HG03442 (cell line): ENCODE measurements at regions not wholly inside any gene's neighbourhood (a gene's known extent, or its start where the extent isn't known, plus 50 kb on each side); places are given as distances from the start of the nearest gene placed in this dataset.
"Not testable (repeated sequence)": the region's sequence is repeated elsewhere in the genome, so short reads cannot be mapped to it uniquely, and the experiment has no call there.

ENCODE experiments used
- ATAC-seq: cut with Tn5 transposase; IDR thresholded peaks from one replicate; pipeline ENCODE4 v1.9.1; 2021; ENCODE audit warnings: mild to moderate bottlenecking, moderate library complexity; ENCODE audit not compliant: unreplicated experiment

DNA sequence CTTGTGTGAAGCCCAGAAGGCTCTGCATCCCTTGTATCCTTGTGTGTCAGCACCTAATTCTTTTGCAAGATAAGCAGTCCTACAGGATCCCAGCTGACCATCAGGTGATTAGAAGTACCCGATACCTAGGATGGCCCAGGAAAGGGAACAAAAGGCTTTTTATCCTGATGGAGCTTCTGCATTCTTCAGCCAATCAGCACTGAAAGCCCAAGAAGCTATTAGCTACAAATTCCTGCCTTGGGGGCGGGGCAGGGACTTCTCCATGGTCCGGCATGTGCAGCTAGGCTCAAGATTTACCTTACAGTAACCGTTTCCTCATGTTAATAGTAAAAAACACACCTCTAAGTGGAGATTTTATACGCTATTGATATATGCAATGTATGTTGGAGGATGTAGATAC is 264.6 kb upstream of the THUMPD2 start:
- ATAC-seq, result no peak

DNA sequence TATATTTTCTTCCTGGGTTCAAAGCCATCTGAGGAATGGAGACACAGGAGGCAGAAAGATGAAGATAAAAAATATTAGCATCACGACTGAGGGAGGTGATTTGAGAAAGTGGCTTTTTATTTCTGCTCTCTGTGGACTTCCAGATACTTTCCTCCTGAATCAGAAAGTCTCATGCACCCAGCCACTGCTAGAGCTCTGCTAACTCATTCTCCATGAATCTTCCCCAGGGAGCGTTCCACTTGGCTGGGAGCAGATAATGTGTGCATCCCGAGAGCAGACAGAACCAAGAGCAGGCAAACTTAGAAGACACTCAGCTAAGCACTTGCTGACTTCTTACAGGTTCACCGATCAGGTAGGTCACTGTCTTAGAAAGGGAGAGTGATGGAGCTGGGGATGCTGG is 264.1 kb upstream of the THUMPD2 start:
- no peak for ATAC-seq

DNA sequence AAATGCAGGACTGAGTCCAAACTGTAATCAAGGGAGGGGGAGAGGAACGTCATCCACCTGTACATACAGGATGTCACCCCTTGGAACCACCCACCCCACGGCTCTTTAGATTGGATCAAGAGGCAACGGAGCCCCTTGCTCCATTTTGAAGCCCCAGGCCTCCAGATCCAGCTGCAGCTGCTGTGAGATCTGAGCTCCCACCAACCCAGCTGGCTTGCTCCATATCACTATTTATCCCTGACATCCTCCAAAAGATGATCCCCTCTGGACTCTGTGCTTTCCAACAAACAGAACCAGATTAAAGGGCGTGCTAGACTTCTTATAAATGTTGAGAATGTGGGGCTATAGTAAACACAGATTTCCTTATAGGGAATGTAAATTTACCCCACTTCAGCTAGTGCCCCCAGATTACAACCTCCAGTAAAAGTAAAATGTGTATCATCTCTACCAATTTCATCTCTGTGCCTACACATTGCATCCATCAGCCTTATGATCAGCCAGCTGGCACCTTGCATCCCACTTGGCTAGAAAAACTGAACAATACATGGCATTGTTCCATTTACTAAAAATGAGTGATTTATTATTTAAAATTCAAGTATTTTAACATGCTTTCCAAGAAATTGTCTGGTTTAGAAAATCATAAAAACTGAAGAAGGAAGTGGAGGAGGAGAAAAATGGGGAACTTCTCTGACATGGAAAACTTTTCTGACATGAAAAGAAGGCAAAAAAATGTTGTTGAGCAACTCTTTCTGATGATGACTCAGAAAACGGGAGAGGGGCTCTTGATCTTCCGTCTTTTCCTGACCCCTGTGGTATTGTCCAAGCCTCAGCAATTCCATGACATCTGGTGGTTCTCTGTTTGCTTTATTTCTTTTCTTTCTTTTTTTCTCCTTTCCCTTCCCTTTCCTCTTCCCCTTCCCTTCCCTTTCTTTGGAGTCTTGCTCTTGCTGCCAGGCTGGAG is 262.6 kb upstream of the THUMPD2 start:
- no peak for ATAC-seq

DNA sequence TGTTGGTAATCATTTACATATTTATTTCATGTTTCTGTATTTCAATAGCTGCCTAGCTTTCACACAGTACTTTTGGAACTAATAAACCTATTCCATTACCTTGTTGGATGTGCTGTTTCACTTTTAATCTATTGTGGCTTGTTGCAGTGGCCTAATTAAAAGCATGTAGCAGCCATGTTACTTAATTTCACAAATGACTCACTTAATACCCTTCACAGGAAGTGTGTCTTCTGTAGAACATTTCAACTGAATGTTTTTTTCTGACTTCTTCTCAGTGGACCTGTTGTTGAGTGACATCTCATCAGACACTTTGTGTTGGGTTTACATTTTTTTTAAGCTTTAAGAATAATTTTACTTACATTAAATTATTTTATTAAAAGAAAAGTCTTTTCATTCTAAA is 260.5 kb upstream of the THUMPD2 start:
- ATAC-seq, result no peak

DNA sequence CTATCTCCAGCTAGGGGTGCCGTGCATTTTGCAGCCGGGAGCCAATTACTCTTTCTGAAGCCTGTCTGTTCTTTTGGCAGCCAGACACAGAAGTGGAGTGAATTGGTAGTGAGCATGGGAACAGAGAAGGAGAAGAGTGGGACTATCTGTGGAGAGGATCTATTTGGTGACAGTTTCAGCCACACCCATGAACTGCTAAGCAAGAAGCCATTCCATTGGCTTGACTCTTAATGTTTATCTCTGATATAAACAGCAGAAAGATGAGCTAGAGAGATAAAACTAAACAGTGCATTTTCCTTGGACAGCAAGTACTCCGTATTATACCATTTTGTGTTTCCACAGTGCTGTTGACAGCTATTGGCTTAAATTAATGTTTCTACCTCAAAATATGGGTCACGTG is 259.6 kb upstream of the THUMPD2 start:
- no peak for ATAC-seq

DNA sequence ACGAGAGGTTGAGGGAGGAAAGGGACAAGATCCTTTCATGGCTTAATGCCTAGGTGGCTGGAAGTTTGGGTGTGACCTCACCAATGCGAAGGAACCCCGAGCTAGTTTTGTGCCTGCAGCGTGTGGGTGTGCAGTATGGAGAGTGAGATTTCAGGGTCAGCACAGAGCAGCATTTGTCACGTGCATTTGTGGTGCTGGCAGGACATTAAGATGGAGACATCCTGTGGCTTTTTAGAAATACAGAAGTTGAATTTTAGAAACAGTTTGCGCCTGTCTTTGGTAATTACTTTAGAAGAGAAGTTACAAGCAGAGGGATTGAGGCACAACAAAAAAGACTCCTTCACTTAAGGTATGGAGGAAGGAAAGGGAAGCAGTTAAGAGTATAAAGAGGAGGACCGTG is 258.2 kb upstream of the THUMPD2 start:
- ATAC-seq, result no peak

DNA sequence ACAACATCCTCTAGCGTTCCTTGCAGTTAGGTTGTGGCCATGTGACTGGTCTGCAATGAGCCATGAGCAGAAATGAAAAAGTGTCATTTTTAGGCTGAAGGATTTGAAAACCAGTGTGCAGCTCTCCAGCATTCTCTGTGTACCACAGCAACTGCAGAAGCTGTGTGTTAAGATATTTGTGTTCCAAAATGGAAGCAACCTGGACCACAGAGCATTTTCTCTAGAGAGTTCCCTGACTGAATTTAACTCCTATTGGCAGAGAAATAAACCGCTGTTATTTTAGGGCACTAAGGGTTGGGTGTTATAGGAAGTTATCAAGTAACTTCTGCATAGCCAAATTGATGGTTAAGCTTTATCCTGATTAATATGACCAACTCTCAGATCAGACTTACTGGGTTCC is 257.2 kb upstream of the THUMPD2 start:
- no peak for ATAC-seq

DNA sequence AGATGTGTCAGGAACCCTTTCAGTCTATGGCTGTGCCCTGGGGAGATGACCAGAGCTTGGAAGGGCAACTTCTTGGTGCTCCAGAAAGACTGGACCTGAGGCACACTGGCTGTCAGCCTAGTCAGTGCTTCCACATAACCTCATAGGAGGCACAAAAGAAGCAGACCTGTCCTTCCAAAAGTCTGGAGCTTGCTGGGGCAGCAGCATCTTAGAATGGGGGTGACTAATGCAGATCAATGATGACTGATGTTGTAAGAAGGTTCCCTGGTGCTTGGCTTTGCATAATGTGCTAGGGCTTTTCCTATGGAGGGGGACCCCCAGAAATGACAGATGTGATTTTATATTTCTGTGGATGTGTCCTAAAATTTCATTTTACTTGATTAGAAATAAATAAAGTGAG is 255.7 kb upstream of the THUMPD2 start:
- ATAC-seq, result no peak

DNA sequence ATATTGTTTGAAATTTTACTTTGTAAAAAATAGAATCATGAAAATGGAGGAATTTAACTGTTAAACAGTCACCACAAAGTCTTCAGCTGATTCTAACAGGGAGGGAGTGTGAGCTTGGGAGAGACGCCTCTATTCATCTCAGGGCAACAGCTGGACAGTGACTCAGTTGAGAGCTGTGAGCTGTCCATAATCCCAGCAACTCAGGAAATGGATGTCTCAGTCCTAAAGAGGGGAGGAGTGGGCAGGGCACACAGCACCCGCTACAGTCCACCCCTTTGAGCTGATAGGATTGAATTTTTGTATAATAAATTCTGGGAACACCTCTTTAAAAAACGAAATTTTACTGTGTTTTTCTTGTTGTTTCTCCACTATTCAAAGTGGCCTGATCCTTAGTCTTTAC is 255.1 kb upstream of the THUMPD2 start:
- ATAC-seq, result no peak

DNA sequence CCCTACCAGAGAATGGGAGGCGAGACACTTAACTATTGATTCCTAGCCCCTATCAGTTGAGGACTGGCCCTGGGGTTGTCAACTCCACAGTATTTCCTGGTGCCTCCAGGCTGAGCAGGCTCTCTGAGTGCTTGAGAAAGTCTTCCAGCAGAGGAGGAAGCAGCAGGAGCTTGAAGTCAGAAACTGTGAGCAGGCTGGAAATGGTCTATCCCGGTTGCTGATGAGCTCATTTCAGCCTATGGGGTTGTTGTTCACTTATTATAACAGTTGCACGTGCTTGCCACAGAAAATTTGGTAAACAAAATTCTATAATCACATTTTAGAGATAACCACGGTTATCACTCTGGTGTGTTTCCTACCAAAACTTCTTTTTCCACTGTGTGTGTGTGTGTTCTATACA is 254.7 kb upstream of the THUMPD2 start:
- ATAC-seq, result no peak

DNA sequence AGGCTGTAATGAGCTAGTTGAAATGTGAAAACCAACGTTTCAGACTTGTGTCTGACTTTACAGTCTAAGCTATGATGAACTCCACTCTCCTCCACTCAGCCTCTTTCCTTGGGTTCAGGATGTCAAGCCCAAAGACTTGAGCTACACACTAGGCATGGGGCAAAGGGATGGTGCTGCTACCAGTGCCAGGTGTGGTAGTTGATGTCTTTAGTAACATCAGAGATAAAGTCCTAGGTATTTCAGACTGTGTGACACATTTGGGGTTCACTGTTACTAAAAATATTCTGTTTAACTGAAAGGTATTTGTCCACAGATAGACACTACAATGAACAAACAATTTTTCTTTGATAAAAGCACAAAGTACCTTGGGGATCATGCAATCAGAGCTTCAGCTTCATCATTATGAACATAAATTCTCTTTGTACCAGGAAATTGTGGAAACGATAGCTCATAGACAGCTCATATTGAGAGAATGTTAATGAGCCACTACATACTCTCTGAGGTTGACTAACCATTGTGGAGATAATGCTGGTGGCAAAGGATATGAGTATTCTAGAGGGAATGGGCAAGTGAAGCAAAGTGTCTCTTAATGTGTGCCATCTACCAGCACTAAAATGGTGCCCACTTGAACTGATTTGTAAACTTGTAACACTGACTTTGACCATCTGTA is 253.7 kb upstream of the THUMPD2 start:
- no peak for ATAC-seq

DNA sequence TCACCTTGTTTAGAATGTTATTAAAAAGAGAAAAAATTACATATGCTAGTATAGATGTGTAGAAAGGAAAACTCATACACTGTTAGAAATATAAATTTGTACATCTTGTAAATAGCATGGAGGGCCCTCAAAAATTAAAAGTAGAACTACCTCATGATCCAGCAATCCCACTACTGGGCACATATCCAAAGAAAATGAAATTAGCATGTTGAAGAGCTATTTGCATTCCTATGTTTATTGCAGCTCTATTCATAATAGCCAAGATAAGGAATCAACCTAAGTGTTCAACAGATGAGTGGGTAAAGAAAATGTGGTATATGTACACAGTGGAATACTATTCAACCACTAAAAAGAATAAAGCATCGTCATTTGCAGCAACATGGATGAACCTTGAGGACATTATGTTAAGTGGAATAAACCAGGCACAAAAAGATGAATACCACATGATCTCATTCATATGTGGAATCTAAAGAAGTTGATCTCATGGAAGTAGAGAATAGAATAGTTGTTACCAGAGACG is 251.5 kb upstream of the THUMPD2 start:
- ATAC-seq, result no peak

DNA sequence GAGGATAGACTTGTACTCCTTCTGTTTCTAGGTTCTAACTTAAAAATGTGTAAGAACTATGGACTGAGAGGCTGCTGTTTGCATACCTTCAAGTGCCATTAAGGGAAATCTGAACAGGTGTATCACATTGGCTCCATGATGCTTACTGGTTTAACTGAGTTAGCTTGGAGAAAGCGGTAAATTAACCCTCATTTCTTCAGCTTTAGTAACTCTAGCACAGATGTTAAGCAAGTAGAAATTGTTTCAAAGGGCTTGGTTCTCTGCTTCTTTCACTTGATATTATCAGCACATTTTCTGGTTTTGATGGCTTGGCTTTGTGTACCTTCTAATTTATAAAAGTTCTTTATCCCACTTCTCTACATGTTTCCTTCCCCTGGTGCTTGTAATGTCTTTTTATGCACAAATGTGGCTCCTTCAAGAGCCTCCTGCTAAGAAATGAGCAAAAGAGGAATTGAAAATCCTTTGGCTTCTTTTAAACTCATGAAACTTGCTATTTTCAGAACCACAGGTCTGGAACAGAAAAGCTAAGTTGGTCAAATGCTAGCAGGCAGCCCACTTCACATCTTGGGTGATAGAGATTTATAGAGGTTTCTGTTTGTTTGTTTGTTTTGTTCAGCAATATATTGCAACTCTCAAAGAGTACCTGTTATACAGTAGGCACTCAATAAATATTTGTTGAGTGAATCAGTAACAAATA is 249.9 kb upstream of the THUMPD2 start:
- ATAC-seq, result peak; percentile 82

DNA sequence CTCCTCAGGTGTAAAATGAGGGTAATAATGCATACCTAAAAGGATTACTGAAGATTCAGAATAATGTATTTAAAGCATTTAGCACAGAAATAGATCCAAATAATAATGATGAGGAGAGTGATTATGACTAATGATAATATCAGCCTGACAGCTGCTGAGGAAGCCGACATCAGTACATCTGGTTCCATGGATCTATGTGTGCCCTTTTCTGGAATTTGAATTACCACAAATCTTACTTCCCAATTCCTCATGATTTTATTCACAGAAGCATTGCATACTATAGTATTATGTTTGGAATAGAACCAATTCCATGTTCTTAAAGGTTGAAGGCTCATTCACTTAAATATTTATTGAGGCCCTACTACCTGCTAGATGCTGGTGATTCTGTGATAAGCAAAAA is 248.9 kb upstream of the THUMPD2 start:
- ATAC-seq, result no peak

DNA sequence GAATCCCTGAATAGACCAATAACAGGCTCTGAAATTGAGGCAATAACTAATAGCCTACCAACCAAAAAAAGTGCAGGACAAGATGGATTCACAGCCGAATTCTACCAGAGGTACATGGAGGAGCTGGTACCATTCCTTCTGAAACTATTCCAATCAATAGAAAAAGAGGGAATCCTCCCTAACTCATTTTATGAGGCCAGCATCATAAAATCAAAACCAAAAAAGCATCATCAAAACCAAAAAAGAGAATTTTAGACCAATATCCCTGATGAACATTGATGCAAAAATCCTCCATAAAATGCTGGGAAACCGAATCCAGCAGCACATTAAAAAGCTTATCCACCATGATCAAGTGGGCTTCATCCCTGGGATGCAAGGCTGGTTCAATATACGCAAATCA is 246.2 kb upstream of the THUMPD2 start:
- not testable (repeated sequence) for ATAC-seq

DNA sequence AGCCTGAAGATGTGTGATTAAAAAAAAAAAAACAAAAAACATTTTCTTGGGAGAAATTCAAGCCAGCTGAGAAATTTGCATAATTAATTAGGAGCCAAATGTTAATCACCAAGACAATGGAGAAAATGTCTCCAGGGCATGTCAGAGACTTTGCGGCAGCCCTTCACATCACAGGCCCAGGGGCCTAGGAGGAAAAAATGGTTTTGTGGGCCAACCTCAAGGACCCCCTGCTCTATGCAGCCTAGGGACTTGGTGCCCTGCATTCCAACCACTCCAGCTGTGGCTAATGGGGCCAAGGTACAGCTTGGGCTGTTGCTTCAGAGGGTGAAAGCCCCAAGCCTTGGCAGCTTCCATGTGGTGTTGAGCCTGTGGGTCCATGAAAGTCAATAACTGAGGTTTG is 241.9 kb upstream of the THUMPD2 start:
- no peak for ATAC-seq

DNA sequence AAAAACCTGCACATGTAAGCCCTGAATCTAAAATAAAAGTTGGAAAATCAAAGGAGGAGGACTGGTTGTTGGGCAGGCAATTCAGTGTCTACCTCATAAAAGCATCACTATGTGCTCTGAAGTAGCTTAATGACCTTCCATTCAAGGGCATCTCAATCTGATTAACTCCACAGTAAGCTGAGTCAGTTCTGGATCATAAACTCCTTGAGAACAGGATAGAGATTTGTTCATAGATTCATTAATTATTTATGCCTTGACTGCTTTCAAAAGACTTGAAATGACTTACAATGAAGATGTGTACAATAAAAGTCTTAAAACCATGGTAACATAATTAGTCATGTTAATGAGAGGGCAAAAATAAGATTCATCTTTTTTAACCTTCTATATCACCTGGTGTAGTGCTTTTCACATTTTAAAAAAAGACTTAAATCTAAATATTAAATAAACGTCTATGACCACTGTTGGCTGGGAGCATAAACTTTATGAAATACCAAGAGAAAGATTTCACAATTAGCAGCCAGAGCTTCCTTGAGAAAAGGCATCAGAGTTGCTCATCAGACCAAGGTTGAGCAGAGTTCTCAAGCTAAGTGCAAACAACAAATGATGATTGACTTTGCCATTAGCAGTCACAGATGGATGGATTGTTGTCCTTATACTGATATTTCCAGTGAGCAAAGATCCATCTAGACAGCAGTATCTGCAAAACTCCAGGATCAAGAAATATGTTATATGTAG is 237.3 kb upstream of the THUMPD2 start:
- ATAC-seq, result no peak

DNA sequence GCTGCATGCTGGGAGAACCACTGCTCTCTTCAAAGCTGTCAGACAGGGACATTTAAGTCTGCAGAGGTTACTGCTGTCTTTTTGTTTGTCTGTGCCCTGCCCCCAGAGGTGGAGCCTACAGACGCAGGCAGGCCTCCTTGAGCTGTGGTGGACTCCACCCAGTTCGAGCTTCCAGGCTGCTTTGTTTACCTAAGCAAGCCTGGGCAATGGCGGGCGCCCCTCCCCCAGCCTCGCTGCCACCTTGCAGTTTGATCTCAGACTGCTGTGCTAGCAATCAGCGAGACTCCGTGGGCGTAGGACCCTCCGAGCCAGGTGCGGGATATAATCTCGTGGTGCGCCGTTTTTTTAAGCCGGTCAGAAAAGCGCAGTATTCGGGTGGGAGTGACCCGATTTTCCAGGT is 234.9 kb upstream of the THUMPD2 start:
- ATAC-seq, result not testable (repeated sequence)

DNA sequence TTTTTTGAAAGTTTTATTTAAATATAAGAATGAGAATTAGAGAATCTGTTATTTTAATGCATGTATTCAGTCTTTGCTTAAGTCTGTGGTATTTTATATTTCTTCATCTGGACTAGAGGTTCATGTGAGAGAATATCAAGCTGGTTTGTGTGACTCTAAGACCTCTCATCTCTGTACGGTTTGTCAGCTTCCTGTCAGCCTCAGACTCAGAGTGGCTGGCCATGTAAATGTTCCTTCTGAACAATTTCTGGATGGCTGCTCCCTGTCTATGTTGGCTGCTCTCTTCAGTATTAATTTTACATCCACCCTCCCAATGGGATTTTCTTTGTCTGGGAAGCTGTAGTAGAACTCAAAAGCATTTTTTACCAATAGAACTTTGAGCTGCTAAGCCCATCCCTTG is 225.3 kb upstream of the THUMPD2 start:
- ATAC-seq, result no peak

DNA sequence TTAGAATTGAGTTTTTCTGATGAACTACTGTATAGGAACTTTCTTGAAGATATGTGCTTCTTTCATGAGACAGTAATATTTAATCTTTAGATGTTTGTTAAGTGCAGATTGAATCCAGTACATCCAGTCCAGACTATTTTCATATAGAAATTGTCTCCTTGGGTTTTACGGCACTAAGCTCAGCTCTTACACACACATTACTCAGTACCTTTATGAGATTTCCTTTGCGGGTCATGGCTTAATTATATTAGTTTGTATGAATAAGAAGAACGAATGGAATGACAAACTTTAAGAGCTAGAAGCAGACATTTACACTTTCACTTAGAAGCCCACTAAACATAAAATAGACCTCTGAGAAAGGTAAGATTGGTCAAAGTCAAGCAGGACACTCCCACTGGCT is 223.3 kb upstream of the THUMPD2 start:
- no peak for ATAC-seq

DNA sequence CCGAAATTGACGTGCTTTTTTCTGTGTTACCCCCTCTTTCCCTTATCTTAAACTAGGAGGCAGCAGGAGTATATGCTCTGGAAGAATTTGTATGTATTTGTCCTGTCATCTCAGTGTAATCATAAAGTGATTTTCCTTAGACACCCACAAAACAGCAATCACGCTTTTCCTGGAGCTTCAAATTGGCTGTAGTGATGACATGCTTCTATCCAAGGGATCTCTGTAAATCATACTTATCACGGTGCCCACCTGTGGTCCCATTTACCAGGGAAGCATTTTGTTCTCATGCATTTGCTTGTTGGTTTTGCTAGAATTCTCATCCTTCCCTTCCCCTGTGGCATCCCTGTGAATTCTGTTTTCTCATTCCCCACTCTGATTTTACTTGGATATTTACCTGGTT is 220.8 kb upstream of the THUMPD2 start:
- no peak for ATAC-seq
